Loucy (cell line): ENCODE measurements at regions not wholly inside any gene's neighbourhood (a gene's known extent, or its start where the extent isn't known, plus 50 kb on each side); places are given as distances from the start of the nearest gene placed in this dataset.

ENCODE experiments used
- H2AFZ ChIP-seq: fragments of 200-600 bp; sonication (generic); 2 replicates; pipeline ENCODE4 v1.6.0; 2016; ENCODE audit warnings: antibody characterized with exemption, mild to moderate bottlenecking, low read length, moderate library complexity
- H3F3A ChIP-seq: fragments of 200-600 bp; 2 replicates; pipeline ENCODE4 v1.6.0; 2016; ENCODE audit warnings: antibody characterized with exemption, low read depth, mild to moderate bottlenecking
- H3K27me3 ChIP-seq: fragments of 200-600 bp; sonication (generic); 2 replicates; pipeline ENCODE4 v1.6.1; 2014; ENCODE audit warnings: low read length, mild to moderate bottlenecking; ENCODE audit not compliant: insufficient read depth, poor library complexity, severe bottlenecking
- H3K36me3 ChIP-seq: fragments of 200-600 bp; sonication (generic); 2 replicates; pipeline ENCODE4 v1.6.1; 2016; ENCODE audit warnings: low read length; ENCODE audit not compliant: insufficient read depth
- H3K4me1 ChIP-seq: fragments of 200-600 bp; sonication (generic); 2 replicates; pipeline ENCODE4 v1.5.1; 2014; ENCODE audit warnings: low read length, mild to moderate bottlenecking; ENCODE audit not compliant: insufficient read depth, poor library complexity, severe bottlenecking
- H3K4me2 ChIP-seq: fragments of 200-600 bp; sonication (generic); 2 replicates; pipeline ENCODE4 v1.6.0; 2014; ENCODE audit warnings: antibody characterized with exemption, low read length, low read depth, mild to moderate bottlenecking; ENCODE audit not compliant: poor library complexity, severe bottlenecking
- H3K4me3 ChIP-seq: fragments of 200-600 bp; sonication (generic); 2 replicates; pipeline ENCODE4 v1.5.1; 2014; ENCODE audit warnings: low read length, mild to moderate bottlenecking, mixed read lengths; ENCODE audit not compliant: poor library complexity, severe bottlenecking
- H3K79me2 ChIP-seq: fragments of 200-600 bp; sonication (generic); 2 replicates; pipeline ENCODE4 v1.6.1; 2014; ENCODE audit warnings: low read length; ENCODE audit not compliant: insufficient read depth
- H3K9ac ChIP-seq: fragments of 200-600 bp; sonication (generic); 2 replicates; pipeline ENCODE4 v1.6.0; 2014; ENCODE audit warnings: mild to moderate bottlenecking, low read depth, low read length, moderate library complexity; ENCODE audit not compliant: poor library complexity, severe bottlenecking
- H3K9me2 ChIP-seq: fragments of 200-600 bp; sonication (generic); replicated peaks from 2 replicates; pipeline ENCODE4 v1.6.1; 2016; ENCODE audit warnings: low read depth, low read length, mixed read lengths
- H3K9me3 ChIP-seq: fragments of 200-600 bp; sonication (generic); 2 replicates; pipeline ENCODE4 v1.6.1; 2014; ENCODE audit warnings: mild to moderate bottlenecking, antibody characterized with exemption, low read length, low read depth; ENCODE audit not compliant: insufficient read depth
- H4K20me1 ChIP-seq: fragments of 200-600 bp; sonication (generic); 2 replicates; pipeline ENCODE4 v1.6.0; 2014; ENCODE audit warnings: antibody characterized with exemption, low read length, mild to moderate bottlenecking; ENCODE audit not compliant: insufficient read depth, poor library complexity, severe bottlenecking
- EZH2phosphoT487 ChIP-seq: fragments of 200-600 bp; IDR thresholded peaks from 2 replicates; pipeline ENCODE4 v1.6.1; 2018; ENCODE audit warnings: antibody characterized with exemption, mild to moderate bottlenecking, moderate library complexity, borderline replicate concordance
- TF ChIP-seq, protein P1 (sequence below): fragments of 200-600 bp; sonication (generic); conservative IDR thresholded peaks from 2 replicates; pipeline ENCODE4 v1.5.1; 2014; ENCODE audit warnings: mild to moderate bottlenecking, antibody characterized with exemption, low read length

DNA sequence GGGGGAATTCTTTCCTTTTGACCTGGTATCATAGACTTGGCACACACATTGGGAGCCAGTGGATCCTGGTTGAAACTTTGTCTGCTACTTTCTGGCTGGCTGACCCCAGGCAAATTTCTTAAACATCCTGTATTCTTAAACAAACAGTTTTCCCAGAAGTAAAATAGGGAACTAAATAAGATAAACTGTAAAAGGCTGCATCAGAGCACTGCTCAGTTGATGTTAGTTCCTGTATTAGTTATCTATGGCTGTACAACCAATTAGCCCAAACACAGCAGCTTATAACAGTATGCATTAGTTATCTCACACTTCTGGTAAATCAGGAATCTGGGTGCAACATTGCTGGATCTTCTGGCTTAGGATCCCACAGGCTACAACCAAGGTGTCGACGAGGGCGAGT lies 73.1 kb upstream of the SLCO3A1 start:
- Histone ChIP-seq H3K4me1 (no peaks in the 10 kb centered on the region), H3K9me3 (no peaks in the 10 kb centered on the region), H3K27me3 (no peaks in the 10 kb centered on the region), H3K9me2 (no peaks in the 10 kb centered on the region), H3K4me2 (no peak overlapping the region), H3K36me3 (no peaks in the 10 kb centered on the region), H3K79me2 (no peaks in the 10 kb centered on the region), H3K4me3 (no peak overlapping the region), H2AFZ (no peak overlapping the region), H4K20me1 (no peaks in the 10 kb centered on the region), H3F3A (no peaks in the 10 kb centered on the region), H3K9ac (no peak overlapping the region)
- TF ChIP-seq EZH2phosphoT487 = no peak
- TF ChIP-seq, protein P1, sequence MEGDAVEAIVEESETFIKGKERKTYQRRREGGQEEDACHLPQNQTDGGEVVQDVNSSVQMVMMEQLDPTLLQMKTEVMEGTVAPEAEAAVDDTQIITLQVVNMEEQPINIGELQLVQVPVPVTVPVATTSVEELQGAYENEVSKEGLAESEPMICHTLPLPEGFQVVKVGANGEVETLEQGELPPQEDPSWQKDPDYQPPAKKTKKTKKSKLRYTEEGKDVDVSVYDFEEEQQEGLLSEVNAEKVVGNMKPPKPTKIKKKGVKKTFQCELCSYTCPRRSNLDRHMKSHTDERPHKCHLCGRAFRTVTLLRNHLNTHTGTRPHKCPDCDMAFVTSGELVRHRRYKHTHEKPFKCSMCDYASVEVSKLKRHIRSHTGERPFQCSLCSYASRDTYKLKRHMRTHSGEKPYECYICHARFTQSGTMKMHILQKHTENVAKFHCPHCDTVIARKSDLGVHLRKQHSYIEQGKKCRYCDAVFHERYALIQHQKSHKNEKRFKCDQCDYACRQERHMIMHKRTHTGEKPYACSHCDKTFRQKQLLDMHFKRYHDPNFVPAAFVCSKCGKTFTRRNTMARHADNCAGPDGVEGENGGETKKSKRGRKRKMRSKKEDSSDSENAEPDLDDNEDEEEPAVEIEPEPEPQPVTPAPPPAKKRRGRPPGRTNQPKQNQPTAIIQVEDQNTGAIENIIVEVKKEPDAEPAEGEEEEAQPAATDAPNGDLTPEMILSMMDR = no peak

DNA sequence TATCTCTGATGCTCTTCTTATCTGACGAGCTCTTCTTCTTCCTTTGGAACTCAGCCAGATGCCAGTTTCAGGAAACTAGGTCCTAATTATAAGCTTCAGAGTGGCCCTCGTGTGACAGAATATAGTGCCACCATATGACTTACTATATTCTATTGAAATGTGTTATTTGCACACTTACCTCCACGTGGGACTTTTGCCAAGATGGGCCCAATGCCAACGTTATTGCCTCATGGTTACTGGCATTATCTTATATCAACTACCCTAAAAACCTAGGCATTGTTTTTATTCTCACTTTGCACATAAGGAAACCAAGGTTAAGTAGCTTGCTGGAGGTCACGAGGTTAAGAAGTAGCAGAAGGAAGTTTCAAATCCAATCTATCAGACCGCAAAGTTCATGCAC lies 71.3 kb upstream of the SLCO3A1 start:
- H3K9me2 ChIP-seq = no peaks in the 10 kb centered on the region
- no peaks in the 10 kb centered on the region for H3K4me1 ChIP-seq
- H3K79me2 ChIP-seq = no peaks in the 10 kb centered on the region
- no peak overlapping the region for H2AFZ ChIP-seq
- H3K9ac ChIP-seq = no peak overlapping the region
- no peaks in the 10 kb centered on the region for H3K27me3 ChIP-seq
- H3K9me3 ChIP-seq = no peaks in the 10 kb centered on the region
- no peaks in the 10 kb centered on the region for H3F3A ChIP-seq
- TF ChIP-seq, protein P1 = no peak
- TF ChIP-seq EZH2phosphoT487 = no peak
- no peaks in the 10 kb centered on the region for H3K36me3 ChIP-seq
- no peaks in the 10 kb centered on the region for H4K20me1 ChIP-seq
- H3K4me2 ChIP-seq = no peak overlapping the region
- no peak overlapping the region for H3K4me3 ChIP-seq

DNA sequence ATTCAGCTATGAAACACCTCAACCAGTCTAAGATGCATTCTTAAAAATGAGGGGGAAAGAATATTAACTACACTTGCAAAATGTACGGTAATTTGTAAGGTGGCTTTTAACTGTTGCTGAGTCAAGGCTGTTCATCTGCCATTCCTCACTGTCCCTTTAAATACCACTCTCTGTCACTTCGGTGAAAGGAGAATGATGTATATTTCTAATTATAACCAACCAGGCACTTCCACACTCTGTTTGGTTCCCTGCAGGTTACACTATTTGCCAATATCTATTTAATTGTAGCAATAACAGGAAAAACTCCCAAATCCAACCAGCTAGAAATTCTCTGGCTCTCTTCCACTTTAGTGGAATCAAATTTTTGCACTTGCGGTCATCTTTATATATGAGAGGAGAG lies 70.5 kb upstream of the SLCO3A1 start:
- Histone ChIP-seq H3K36me3 (no peaks in the 10 kb centered on the region), H2AFZ (no peak overlapping the region), H3K27me3 (no peaks in the 10 kb centered on the region), H3K4me3 (no peak overlapping the region), H3F3A (no peaks in the 10 kb centered on the region), H3K9me3 (no peaks in the 10 kb centered on the region), H3K4me2 (no peak overlapping the region), H3K4me1 (no peaks in the 10 kb centered on the region), H4K20me1 (no peaks in the 10 kb centered on the region), H3K9ac (no peak overlapping the region), H3K79me2 (no peaks in the 10 kb centered on the region), H3K9me2 (no peaks in the 10 kb centered on the region)
- no peak for TF ChIP-seq EZH2phosphoT487
- TF ChIP-seq, protein P1 = no peak
